HFFc6 (cell line): ENCODE measurements at regions not wholly inside any gene's neighbourhood (a gene's known extent, or its start where the extent isn't known, plus 50 kb on each side); places are given as distances from the start of the nearest gene placed in this dataset.

ENCODE experiments used
- DNase-seq: peaks from one replicate; pipeline ENCODE4 v3.0.0-alpha.2; 2018
- H3K27ac Mint-ChIP-seq: 2 replicates; pipeline ENCODE4 v1.8.0; 2020; ENCODE audit warnings: mild to moderate bottlenecking, mixed read lengths
- H3K27me3 Mint-ChIP-seq: 2 replicates; pipeline ENCODE4 v1.8.0; 2021; ENCODE audit warnings: mild to moderate bottlenecking, moderate library complexity, mixed read lengths; ENCODE audit not compliant: insufficient read depth
- H3K36me3 Mint-ChIP-seq: 2 replicates; pipeline ENCODE4 v1.8.0; 2021; ENCODE audit warnings: low read depth, mixed read lengths
- H3K4me1 Mint-ChIP-seq: 2 replicates; pipeline ENCODE4 v1.8.0; 2020; ENCODE audit warnings: low read depth, mixed read lengths
- H3K4me3 Mint-ChIP-seq: 2 replicates; pipeline ENCODE4 v1.8.0; 2020; ENCODE audit warnings: mild to moderate bottlenecking, moderate library complexity, mixed read lengths
- H3K9me3 Mint-ChIP-seq: 2 replicates; pipeline ENCODE4 v1.8.0; 2020; ENCODE audit warnings: mild to moderate bottlenecking, mixed read lengths
- CTCF ChIP-seq: fragments of 200-600 bp; sonication (generic); IDR thresholded peaks from 2 replicates; pipeline ENCODE4 v1.5.0; 2021; ENCODE audit warnings: antibody characterized with exemption, mild to moderate bottlenecking

GRCh38 chr19:46967578-46968032 lies 52.0 kb upstream of the NPAS1 start:
- peaks cover 3% of the 10 kb centered on the region; the same call in 1 of the 2 replicates for H3K27me3 Mint-ChIP-seq
- H3K27ac Mint-ChIP-seq = peak overlapping the region; percentile 61
- H3K4me1 Mint-ChIP-seq = peaks cover 73% of the 10 kb centered on the region
- no peak for TF ChIP-seq CTCF
- no peak for DNase-seq
- H3K36me3 Mint-ChIP-seq = peaks cover 42% of the 10 kb centered on the region
- H3K9me3 Mint-ChIP-seq = no peaks in the 10 kb centered on the region
- no peak overlapping the region for H3K4me3 Mint-ChIP-seq
